Spleen (tissue), 11 donors: ENCODE measurements at regions not wholly inside any gene's neighbourhood (a gene's known extent, or its start where the extent isn't known, plus 50 kb on each side); places are given as distances from the start of the nearest gene placed in this dataset.

Experiments
- DNase-seq: peaks from one replicate; pipeline ENCODE4 v3.0.0-alpha.2; 2020
- H3K27ac ChIP-seq, 8 donors: fragments of 200-600 bp; sonication (generic) in 7 of 8; 1 replicate in 4 of 8; 2 replicates in 4 of 8; pipeline versions ENCODE4 v1.5.0 to v1.8.0; 2016 to 2021; ENCODE audit warnings: inconsistent platforms in 4 of 8, mild to moderate bottlenecking in 4 of 8, moderate library complexity in 1 of 8
- H3K27me3 ChIP-seq, 7 donors: fragments of 200-600 bp; sonication (generic) in 6 of 7; replicated peaks in 1 of 7; 1 replicate in 4 of 7; 2 replicates in 3 of 7; pipeline versions ENCODE4 v1.5.0 to v1.8.0; 2016 to 2021; ENCODE audit warnings: inconsistent platforms in 3 of 7, mild to moderate bottlenecking in 1 of 7
- H3K36me3 ChIP-seq, 6 donors: fragments of 200-600 bp; sonication (generic) in 5 of 6; 1 replicate in 4 of 6; 2 replicates in 2 of 6; pipeline versions ENCODE4 v1.5.0 to v1.8.0; 2016 to 2021; ENCODE audit warnings: inconsistent platforms in 2 of 6
- H3K4me1 ChIP-seq, 6 donors: fragments of 200-600 bp; sonication (generic) in 5 of 6; 1 replicate in 3 of 6; 2 replicates in 3 of 6; pipeline versions ENCODE4 v1.5.0 to v1.8.0; 2016 to 2021; ENCODE audit warnings: inconsistent platforms in 3 of 6
- H3K4me3 ChIP-seq, 8 donors: fragments of 200-600 bp; sonication (generic) in 7 of 8; 1 replicate in 4 of 8; 2 replicates in 4 of 8; pipeline versions ENCODE4 v1.5.0 to v1.8.0; 2016 to 2021; ENCODE audit warnings: inconsistent platforms in 4 of 8, mild to moderate bottlenecking in 4 of 8, moderate library complexity in 2 of 8
- H3K9me3 ChIP-seq, 8 donors: fragments of 200-600 bp; sonication (generic) in 7 of 8; 1 replicate in 4 of 8; 2 replicates in 4 of 8; pipeline versions ENCODE4 v1.5.0 to v1.8.0; 2016 to 2021; ENCODE audit warnings: inconsistent platforms in 4 of 8
- POLR2A ChIP-seq, 3 donors: fragments of 450-650 bp; IDR thresholded peaks; one replicate each; pipeline ENCODE4 v1.5.1; 2017; ENCODE audit warnings: antibody characterized with exemption in 3 of 3, mild to moderate bottlenecking in 1 of 3
- POLR2AphosphoS5 ChIP-seq, 3 donors: sonication (generic); formaldehyde crosslinking; IDR thresholded peaks; one replicate each; pipeline ENCODE4 v1.5.1; 2017; ENCODE audit warnings: antibody characterized with exemption in 3 of 3
- WGBS, 5 donors: extraction: QIAGEN DNeasy Blood & Tissue Kit in 3 of 5; methylation state at CpG; one replicate each; pipeline versions ENCODE4 v1.1.5 to v1.1.7; 2013 to 2018; 5-methylcytosine and 5-hydroxymethylcytosine counted together
- intact Hi-C: fragments of 100-400 bp; cut with DNase I; formaldehyde crosslinking; loops from one replicate; pipeline ENCODE4 v1.15.0; 2023; ENCODE audit warnings: low total_unique reads
- TF ChIP-seq, protein P1 (sequence below), 11 experiments: fragments of 200-600 bp in 7 of 11; fragments of 450-650 bp in 4 of 11; sonication (generic) in 4 of 11; IDR thresholded peaks in 8 of 11; conservative IDR thresholded peaks in 3 of 11; 1 replicate in 7 of 11; 2 replicates in 4 of 11; pipeline versions ENCODE4 v1.4.0 to v1.8.0; 2016 to 2021; ENCODE audit warnings: antibody characterized with exemption in 11 of 11, inconsistent platforms in 4 of 11, mild to moderate bottlenecking in 1 of 11
- donor health status: healthy with polysubstance abuse.
- donor health status: DM: no; HTN: no; CAD: no; lungs with moderate emphysema.
- donor health status: DM: no; HTN: no; CAD: no.
- donor health status: Bipolar disorder and iron deficiency.
- donor health status: healthy.
- donor health status: DM: no; HTN: no; CAD: no.
- donor health status: DM: yes; HTN: yes; CAD: no.

DNA sequence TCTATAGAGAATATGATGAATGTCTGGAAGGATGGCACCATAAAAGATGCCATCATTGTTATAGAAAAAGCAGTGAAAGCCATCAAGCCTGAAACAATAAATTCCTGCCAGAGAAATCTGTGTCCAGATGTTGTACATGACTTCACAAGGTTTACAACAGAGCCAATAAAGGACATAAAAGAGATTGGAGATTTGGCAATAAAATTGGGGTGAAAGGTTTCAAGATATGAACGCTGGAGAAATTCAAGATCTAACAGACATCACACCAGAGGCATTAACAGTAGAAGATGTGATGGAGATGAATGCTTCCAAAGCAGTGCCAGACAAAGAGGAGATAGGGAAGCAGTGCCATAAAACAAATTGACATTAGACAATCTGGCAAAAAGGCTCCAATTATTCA is 518.8 kb upstream of the ACVR2A start:
- 71 to 87% (median 74%) methylated on average over 1 of the region's 1 CpG for WGBS, 5 donors

DNA sequence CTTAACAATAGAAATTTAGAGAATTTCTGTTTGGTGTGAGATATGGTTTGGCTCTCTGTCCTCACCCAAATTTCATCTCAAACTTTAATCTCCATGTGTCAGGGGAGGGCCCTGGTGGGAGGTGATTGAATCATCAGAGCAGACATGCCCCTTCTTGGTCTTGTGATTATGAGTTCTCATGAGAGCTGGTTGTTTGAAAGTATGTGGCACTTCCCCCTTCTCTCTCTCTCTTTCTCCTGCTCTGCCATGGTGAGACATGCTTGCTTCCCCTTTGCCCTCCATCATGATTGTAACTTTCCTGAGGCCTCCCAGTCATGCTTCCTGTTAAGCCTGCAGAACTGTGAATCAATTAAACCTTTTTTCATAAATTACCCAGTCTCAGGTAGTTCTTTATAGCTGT is 524.7 kb upstream of the ACVR2A start:
- Histone ChIP-seq H3K9me3 (peaks cover 0 to 54% (median 30%) of the 10 kb centered on the region in 8 donors), H3K4me1 (no peaks in the 10 kb centered on the region), H3K4me3 (no peak overlapping the region), H3K27me3 (no peaks in the 10 kb centered on the region), H3K36me3 (no peaks in the 10 kb centered on the region), H3K27ac (no peak overlapping the region)
- DNase-seq = no peak
- intact Hi-C loops = no loop called here
- TF ChIP-seq POLR2A (IDR thresholded peaks at IDR 0.05) = no peak
- TF ChIP-seq, protein P1, sequence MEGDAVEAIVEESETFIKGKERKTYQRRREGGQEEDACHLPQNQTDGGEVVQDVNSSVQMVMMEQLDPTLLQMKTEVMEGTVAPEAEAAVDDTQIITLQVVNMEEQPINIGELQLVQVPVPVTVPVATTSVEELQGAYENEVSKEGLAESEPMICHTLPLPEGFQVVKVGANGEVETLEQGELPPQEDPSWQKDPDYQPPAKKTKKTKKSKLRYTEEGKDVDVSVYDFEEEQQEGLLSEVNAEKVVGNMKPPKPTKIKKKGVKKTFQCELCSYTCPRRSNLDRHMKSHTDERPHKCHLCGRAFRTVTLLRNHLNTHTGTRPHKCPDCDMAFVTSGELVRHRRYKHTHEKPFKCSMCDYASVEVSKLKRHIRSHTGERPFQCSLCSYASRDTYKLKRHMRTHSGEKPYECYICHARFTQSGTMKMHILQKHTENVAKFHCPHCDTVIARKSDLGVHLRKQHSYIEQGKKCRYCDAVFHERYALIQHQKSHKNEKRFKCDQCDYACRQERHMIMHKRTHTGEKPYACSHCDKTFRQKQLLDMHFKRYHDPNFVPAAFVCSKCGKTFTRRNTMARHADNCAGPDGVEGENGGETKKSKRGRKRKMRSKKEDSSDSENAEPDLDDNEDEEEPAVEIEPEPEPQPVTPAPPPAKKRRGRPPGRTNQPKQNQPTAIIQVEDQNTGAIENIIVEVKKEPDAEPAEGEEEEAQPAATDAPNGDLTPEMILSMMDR (IDR thresholded peaks at IDR 0.05 in 8 of 11, conservative IDR thresholded peaks at IDR 0.05 in 3 of 11) = no peak
- no peak for TF ChIP-seq POLR2AphosphoS5 (IDR thresholded peaks at IDR 0.05)

More for the DNA sequence above, 518.8 kb upstream of the ACVR2A start:
- H3K27ac ChIP-seq = no peak overlapping the region
- H3K4me3 ChIP-seq = no peak overlapping the region
- peaks cover 0 to 10% (median 0%) of the 10 kb centered on the region in 6 donors for H3K4me1 ChIP-seq
- TF ChIP-seq, protein P1 (IDR thresholded peaks at IDR 0.05 in 8 of 11, conservative IDR thresholded peaks at IDR 0.05 in 3 of 11) = no peak
- TF ChIP-seq POLR2A (IDR thresholded peaks at IDR 0.05) = no peak
- TF ChIP-seq POLR2AphosphoS5 (IDR thresholded peaks at IDR 0.05) = no peak
- H3K36me3 ChIP-seq = no peaks in the 10 kb centered on the region
- peaks cover 0 to 10% (median 8%) of the 10 kb centered on the region in 8 donors for H3K9me3 ChIP-seq
- DNase-seq = no peak
- H3K27me3 ChIP-seq = no peaks in the 10 kb centered on the region
- intact Hi-C loops = no loop called here

DNA sequence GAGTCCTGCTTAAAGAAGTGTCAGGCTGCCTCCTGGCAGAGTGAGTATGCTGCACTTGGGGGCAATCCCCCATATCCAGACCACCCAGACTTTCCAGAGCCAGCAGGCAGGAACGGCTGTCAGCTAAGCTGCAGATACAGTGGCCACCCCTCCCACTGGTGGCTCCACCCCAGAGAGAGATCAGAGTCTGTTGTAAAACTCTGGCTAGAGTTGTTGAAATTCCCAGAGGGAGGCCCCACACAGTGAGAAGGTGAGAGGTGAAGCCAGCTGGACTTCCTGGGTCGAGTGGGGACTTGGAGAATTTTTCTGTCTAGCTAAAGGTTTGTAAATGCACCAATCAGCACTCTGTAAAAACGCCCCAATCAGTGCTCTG is 533.8 kb upstream of the ACVR2A start:
- intact Hi-C loops = no loop called here
- H3K4me1 ChIP-seq = no peaks in the 10 kb centered on the region
- H3K9me3 ChIP-seq = peaks cover 0 to 8% (median 0%) of the 10 kb centered on the region in 8 donors
- TF ChIP-seq, protein P1 (IDR thresholded peaks at IDR 0.05 in 8 of 11, conservative IDR thresholded peaks at IDR 0.05 in 3 of 11) = no peak
- TF ChIP-seq POLR2A (IDR thresholded peaks at IDR 0.05) (no peak), POLR2AphosphoS5 (IDR thresholded peaks at IDR 0.05) (no peak)
- WGBS, 5 donors = 55 to 72% (median 57%) methylated on average over 2 to 3 of the region's 3 CpGs
- no peak overlapping the region for H3K27ac ChIP-seq
- no peak overlapping the region for H3K4me3 ChIP-seq
- DNase-seq = no peak
- H3K27me3 ChIP-seq = no peaks in the 10 kb centered on the region
- no peaks in the 10 kb centered on the region for H3K36me3 ChIP-seq

DNA sequence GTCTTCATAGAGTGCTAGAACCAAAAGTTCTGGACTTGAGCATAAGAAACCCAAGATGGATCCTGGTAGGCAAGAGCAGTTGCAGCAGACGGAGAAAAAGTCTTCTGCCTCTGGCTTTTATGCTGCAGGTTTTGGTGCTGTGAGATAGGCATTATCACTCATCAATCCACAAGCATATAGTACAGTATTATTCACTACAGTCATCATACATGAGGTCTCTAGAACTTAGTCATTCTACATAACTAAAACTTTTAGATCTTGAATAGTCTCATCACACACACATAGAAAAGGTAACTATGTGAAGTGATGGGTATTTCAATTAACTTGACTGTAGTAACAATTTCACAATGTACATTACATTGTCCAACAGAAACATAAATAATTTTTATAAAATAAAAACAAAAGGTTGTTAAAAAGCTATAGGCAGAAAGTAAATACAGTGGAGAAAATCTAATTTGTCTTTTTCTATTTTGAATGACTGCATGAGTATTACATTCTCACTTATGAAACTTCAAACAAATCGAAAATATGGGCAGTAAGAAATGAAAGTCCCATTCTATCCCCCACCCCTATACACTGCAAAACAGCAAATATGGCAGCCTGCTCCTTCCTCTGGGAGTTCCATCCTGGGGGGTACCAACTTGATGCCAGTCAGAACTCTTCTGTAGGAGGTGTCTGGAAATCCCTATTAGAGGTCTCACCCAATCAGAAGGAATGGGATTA is 534.3 kb upstream of the ACVR2A start:
- DNase-seq = no peak
- H3K27ac ChIP-seq = no peak overlapping the region
- TF ChIP-seq POLR2AphosphoS5 (IDR thresholded peaks at IDR 0.05) (no peak), POLR2A (IDR thresholded peaks at IDR 0.05) (no peak)
- TF ChIP-seq, protein P1 (IDR thresholded peaks at IDR 0.05 in 8 of 11, conservative IDR thresholded peaks at IDR 0.05 in 3 of 11) = no peak
- H3K36me3 ChIP-seq = no peaks in the 10 kb centered on the region
- no peaks in the 10 kb centered on the region for H3K27me3 ChIP-seq
- intact Hi-C loops = no loop called here
- no peaks in the 10 kb centered on the region for H3K4me1 ChIP-seq
- 75 to 95% (median 87%) methylated on average over 2 of the region's 2 CpGs for WGBS, 5 donors
- H3K9me3 ChIP-seq = peaks cover 0 to 8% (median 0%) of the 10 kb centered on the region in 8 donors
- no peak overlapping the region for H3K4me3 ChIP-seq
